HTR-8/SVneo (cell line): ENCODE measurements at regions not wholly inside any gene's neighbourhood (a gene's known extent, or its start where the extent isn't known, plus 50 kb on each side); places are given as distances from the start of the nearest gene placed in this dataset.

Experiments
- DNase-seq: peaks from one replicate; pipeline ENCODE4 v3.0.0; 2011; ENCODE audit warnings: low spot score, mixed read lengths; ENCODE audit not compliant: insufficient read length
- FAIRE-seq: peaks from 2 replicates; lab custom pipeline; 2011; peaks lifted over from hg19 to GRCh38; lab: Jason Lieb, UNC

DNA sequence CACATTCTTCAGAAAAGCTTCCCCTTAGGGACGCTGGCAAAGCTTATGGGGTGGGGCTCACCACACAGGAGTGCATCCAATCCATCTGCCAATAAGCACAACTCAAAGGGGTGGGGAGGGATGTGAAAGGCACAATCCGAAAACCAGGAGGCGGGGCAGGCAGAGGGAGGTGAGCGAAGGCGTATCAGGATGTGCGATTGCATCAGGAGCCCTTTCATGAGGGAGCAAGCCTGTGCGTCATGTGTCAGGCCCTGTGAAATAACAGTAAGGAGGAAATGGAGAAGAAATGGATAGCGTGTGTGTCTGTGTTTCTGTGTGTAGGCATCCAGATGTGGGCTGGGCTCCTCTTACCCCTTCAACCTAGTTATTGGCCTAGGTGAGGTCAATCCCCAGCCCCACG is 382.4 kb upstream of the CDH4 start:
- FAIRE-seq (no peak), DNase-seq (no peak)

DNA sequence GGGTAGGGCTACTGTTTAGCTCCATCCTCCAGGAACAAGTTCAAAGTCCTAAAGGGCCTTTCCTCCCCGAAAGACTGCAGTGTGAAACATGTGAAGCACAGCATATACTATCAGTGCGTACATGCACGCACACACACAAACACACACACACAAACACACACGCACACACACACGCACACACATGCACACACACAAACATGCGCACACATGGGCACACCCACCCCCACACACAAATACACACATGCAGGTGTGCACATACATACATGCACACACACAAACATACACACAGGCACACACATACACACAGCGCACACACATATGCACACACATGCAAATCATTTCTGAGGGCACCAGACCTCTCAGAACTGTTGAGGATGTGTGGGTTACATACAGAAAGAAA is 382.0 kb upstream of the CDH4 start:
- peak; percentile 99 for FAIRE-seq

DNA sequence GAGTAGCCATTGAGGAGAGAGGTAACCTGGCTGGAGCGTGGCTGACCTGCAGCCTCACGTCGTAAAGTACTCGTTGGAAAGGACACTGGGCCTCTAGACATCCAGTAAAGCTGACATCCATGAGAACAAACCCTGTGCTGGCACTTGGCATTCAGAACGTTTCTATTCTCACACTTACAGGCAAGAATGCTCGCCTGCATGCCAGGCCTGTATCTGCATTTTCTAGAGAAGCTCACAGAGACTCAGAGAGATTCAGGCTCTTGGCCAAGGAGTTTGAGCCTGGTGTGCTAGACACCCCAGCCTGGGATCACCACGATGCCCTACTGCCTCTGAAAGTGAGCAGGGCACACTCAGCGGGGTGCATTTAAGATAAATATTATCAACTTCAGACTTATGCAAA is 379.8 kb upstream of the CDH4 start:
- no peak for DNase-seq
- FAIRE-seq: no peak

More for the DNA sequence above, 382.0 kb upstream of the CDH4 start:
- no peak for DNase-seq

DNA sequence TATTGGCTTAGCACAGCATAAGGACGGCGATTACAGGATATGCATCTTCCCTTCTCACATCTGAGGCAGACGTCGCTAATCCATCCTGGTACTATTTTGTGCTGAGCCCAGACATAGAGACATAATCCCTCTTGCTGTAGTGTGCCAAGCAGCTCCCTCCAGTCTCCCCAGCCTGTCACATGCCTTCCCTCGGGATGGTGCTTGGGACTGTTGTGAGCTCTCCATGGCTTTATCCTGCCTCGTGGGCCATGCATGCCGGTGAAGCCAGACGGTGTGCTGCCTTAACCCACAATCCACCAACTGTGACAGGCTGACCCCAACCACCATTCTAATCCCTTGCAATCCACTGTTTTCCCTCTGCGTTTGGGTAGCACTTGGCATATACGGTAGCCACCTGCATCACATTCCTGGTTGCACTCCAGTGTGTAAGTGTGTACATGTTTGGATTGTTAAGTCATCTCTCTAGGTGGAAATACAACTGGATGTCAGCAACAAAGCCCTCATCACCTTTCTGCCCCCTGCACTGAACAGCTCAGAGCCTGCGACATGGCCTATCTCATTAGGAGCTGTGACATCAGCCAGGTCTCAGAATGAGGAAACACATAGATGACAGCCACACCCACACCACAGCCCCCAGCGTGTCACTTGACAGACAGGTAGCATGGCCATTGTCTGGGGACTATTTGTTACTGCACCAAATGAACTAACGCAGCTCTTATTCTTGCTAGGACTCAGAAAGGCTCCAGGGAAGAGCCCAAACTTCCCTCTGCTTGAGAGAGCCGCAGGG is 374.8 kb upstream of the CDH4 start:
- FAIRE-seq: peak; percentile 80
- DNase-seq: no peak

DNA sequence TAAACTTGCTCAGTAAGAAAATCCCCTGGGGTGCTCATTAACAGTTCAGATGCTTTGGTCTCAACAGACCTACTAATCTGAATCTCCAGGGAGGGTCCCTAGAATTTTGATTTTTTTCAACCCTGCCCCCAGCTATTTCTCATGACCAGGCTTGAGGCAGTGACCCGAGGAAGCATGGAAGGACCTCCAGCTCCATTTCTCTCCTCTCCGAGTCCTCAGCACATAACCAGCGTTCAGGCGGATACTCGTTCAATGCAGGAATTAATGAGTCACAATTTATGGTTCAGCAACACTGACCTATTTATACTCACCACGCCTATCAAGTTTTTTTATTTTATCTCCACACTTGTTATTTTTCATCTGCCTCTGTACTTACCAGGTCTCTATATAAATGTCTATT is 369.2 kb upstream of the CDH4 start:
- DNase-seq (no peak), FAIRE-seq (no peak)

DNA sequence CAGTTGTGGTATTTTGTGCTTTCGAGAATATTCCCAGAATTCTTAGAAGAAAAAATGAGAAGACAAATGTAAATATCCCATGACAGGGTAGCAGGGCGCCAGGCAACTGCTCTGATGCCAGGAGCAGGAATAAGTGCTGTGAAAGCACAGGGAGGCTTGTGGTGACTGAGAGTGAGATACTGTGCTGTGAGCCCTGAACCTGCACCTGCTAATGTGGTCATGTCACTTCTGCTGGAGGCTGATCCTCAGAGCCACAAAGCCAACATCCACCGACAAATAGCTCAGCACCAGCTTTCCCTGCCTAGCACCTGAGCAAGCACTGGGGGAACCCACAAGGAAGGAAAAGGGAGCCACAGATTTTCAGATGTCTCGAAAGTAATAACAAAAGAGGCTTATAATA is 368.6 kb upstream of the CDH4 start:
- FAIRE-seq (no peak), DNase-seq (no peak)

DNA sequence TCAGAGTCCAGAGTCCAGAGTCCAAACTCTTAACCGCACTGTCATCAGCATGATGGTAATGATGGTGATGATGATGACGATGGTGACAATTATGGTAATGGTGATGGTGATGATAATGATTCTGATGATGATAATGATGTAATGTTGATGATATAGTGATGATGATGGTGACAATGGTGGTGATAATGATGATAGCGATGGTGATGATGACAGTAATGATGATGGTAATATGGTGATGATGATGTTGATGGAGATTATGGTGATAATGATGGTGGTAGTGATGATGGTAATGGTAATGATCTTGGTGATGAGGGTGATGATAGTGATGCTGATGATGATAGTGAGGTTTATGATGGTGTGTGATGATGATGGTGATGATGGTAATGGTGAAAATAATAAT is 367.8 kb upstream of the CDH4 start:
- FAIRE-seq (peak; percentile 100), DNase-seq (no peak)

DNA sequence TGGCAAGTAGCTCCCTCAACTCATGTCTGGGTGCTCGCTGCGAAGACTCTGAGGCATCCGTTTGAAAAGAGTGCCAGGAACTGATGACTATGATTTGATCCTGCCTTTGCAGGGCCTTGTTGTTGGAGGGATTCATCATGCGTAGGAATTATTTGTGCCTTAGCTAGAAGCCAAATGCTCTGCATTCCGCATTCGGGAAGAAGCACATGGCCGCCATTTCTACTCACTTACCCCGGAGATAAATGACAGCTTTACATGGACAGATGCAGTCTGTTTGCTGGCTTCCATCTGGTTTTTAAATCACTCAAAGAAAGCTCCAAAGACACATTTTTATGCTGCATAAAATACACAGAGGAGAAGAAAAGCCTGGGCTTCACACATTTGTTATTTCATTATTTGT is 363.3 kb upstream of the CDH4 start:
- DNase-seq (no peak), FAIRE-seq (no peak)

DNA sequence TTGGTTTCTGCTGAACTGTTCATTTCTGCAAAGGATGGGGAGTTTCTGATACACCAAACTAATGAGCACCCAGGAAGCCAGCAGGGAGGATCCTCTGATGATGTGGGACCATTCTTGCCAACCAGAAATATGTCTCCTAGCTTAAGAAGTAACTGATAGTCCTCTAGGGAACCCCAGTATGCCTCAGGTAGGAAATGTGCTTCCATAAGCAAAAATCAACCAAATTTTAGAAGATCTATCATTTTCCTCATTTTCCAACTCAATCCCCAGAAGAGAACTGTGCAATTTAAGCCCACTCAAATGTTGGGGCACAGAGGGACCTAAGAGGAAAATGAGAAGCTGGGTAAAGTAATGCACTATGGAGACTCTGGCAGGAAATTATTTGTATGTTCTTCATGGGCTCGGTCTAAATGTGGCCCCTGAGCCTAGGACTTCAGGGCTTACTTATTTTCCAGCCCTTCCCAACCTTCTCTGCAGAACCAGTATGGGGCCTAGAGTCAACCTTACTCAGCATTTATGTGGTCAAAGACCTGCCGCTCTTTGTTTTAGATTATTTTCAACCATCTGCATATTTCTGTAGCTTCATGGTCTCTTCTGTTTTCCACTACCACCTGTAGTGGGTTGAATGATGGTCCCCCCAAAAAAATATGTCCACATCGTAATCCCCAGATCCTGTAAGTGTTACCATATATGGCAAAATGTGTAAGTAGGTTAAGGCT is 359.8 kb upstream of the CDH4 start:
- FAIRE-seq (no peak), DNase-seq (no peak)

DNA sequence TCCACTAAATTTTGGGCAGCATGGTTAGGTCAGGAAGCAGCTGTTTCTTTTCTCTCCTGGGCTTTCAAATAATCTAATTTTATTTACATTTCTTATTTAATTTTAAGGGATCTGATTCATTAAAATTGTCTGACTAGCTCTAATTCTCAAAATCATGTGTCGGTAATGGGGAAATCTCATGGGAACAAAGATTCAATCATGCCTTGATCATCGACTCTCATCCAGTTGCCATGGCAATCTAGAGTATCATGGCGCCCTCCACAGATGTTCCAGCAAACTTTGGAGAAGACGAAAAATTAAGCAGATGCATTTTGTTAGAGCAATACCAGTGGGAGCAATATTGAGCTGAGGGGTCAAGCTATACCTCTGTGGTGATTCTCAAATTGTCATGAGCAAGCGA is 358.0 kb upstream of the CDH4 start:
- DNase-seq: no peak
- FAIRE-seq: peak; percentile 69

DNA sequence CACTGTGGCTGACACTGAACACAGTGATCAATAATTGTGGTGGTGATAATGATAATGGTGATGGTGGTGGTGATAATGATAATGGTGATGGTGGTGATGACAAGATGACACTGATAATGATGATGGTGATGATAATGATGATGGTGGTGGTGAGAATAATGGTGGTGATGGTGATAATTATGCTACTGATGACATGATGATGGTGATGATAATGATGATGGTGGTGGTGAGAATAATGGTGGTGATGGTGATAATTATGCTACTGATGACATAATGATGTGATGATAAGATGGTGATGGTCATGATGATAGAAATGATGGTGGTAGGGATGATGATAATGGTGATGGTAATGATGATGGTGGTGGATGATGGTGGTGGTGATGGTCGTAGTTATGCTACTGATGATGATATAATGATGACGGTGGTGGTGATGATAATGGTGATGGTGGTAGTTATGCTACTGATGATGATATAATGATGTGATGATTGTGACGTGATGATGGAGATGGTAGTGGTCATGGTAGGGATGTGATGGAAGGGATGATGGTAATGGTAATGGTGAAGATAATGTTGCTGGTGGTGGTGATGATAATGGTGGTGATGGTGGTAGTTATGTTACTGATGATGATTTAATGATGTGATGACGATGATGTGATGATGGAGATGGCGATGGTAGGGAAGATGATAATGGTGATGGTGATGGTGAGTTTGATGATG is 356.5 kb upstream of the CDH4 start:
- FAIRE-seq (peak; percentile 100), DNase-seq (no peak)

DNA sequence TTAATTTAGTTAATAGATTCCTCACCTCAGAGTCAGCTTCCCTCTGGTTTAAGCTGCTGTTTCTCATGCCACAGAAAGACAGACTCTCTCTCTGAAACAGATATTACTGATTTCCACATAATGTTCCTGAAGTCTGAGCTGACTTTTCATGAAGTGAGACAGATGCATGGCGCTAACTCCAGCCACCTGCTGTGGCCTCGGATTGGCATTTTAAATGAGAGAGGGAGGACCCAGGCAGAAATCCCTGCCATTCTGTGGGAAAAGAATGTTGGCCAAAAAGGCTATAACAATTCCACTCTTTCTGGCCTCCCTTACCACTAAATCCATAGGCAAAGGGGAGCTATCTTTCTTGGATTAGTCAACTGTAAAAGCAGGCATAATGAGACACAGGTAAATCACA is 354.1 kb upstream of the CDH4 start:
- DNase-seq (no peak), FAIRE-seq (peak; percentile 38)

DNA sequence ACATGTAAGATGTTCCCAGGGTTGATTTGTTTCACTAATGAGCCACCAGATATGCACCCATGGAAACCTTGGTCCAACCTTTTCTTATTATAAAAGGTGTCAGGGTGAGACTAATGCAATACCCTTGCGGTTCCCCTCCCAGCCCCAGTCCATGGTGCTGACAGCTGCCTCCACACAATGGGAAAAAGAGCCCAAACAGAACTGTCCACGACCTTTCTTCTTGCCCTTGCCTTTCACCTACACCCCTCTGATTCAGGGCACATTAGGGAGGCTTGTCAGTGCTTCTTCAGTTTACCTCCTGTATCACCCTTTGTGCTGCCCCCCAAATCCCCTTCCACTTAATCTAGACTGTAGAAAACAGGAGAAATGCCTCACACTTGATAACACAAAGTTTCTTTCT is 352.7 kb upstream of the CDH4 start:
- no peak for DNase-seq
- FAIRE-seq: no peak

DNA sequence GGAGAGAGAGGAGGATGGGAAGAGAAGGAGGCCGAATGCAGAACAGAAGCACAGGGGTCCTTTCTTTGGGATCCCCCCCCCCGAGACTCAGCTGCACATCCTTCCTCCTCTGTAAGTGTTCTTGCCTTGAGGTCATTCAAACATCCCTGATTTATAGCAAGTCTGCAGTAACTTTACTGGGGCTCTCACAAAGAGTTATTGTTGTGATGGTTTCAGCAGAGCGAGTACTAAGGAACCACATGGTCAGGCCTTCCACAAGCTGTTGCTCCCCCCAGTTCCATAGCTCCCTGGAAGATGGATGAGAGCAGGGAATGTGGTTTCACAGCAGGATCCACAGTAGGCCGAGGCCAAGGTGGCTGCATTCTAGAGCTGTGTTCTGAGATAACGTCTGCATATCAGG is 351.4 kb upstream of the CDH4 start:
- FAIRE-seq (peak; percentile 64), DNase-seq (no peak)

DNA sequence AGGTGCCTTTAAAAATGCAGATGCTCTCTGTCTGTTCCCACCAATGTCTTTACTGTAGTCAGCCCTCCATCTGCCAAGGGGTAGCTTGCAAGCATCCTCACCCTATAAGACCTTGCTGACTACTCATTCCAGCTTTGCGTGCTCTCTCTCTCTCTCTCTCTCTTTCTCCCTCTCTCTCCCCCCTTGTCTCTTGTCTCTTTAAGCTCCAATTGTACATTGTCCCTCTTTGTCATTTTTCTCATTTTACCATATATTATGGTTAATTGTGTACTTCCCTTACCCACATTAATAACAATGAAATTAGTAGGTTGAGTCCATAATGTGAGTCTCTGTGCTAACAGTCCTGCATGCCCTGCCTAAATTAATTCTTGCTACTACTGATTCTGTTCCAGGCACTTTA is 350.2 kb upstream of the CDH4 start:
- FAIRE-seq: no peak

DNA sequence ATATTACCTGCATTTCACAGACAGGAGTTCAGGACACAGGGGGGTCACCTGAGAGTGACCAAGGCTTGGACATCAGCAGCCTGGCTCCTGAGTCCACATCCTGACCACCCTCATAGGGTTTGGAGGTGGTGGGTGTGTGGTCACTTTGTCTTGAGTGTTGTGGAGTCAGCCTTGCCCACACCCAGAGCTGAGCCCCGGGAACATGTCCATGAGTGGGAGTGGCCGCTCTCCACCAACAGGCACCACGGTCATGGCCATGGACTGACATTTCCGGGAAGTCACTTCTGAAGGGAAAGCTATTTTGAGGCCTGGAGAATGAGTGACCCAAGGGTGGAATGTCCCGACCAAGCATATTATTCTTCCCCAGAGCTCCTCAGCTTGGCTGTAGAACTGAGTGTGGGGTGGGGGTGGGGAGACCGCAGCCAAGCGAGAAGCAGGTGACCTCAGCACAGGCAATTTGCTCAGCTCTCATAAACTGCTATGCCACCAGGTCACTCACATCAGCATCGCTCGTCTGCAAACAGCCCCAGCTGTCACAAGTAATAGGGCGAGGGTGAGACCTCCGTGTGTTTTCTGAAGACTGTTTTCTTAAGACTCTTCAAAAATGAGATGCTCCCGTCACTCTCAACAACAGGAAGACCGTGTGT is 348.6 kb upstream of the CDH4 start:
- FAIRE-seq: no peak

More for the DNA sequence above, 350.2 kb upstream of the CDH4 start:
- no peak for DNase-seq

DNA sequence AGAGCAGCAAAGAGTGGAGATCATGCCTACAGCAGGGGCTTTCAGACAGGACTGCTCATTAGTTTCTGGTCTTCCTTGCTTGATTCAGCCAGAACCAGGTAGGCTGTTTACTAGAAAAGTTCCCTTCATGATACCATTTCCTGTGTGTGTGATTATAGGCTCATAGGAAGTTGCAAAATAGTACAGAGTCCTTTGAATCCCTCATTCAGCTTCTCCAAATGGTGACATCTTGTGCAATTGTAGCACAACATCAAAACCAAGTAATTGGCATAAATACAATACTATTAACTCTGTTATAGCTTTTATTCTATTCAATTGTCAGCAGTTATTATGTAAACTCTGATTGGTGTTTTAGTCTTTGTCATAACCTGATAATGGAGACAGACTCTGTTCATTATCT is 347.3 kb upstream of the CDH4 start:
- DNase-seq: no peak
- no peak for FAIRE-seq

More for the DNA sequence above, 348.6 kb upstream of the CDH4 start:
- DNase-seq: no peak

DNA sequence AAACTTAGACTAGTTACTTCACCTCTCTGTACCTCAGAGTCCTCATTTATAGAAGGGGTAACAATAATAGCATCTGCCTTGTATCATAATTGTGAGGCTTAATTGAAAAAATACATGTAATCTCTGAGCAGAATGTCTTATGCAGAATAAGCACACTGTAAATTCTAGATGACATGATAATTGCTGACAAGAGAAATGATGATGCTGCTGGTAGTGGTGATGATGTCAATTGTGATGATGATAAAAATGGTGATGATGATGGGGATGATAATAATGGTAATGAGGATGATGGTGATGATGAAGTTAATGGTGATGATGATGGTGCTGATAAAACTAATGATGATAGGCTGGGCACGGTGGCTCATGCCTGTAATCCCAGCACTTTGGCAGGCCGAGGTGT is 346.1 kb upstream of the CDH4 start:
- FAIRE-seq: no peak
- no peak for DNase-seq

DNA sequence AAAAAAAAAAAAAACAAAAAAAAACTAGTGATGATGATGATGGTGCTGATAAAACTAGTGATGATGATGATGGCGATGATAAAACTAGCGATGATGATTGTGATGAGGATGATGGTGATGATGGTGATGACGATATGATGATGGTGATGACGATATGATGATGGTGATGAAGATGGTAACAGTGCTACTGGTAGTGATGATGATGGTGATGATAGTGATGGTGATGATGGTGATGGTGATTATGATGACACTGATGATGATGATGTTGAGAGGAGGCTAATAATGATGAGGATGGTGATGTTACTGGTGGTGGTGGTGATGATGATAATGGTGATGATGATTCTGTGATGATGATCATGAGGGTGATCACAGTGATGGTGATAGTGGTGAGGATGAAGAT is 345.5 kb upstream of the CDH4 start:
- no peak for DNase-seq
- FAIRE-seq: peak; percentile 99

DNA sequence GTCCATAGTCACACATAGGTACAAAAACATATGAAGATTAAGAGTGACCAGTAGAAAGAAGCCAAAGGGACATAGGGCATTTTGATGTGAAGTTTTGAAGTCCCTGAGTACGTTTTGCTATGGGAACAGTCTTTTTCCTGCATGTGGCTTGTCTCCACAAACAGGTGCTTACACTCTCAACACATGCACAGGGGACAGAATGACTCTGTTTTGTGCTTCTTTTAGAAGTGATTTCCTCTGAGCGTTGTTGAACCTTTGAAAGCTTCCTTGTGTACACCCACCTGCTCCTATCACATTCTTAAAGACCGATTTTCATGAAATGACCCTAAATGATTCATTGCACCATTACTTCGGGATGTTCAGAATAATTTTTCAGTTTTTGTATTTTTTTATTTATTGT is 338.8 kb upstream of the CDH4 start:
- DNase-seq (no peak), FAIRE-seq (no peak)
